Stimulated activated CD8-positive, alpha-beta memory T cell treated with anti-CD3 and anti-CD28 coated beads, Interleukin-15, amount 100 ng/mL, for 24 hours (primary cell): ENCODE measurements at regions not wholly inside any gene's neighbourhood (a gene's known extent, or its start where the extent isn't known, plus 50 kb on each side); places are given as distances from the start of the nearest gene placed in this dataset.

Experiments used
- DNase-seq: peaks from one replicate; pipeline ENCODE4 v3.0.0-alpha.2; 2020; ENCODE audit warnings: low read depth

- DNase-seq = no peak
These were observed 103.6 kb upstream of the TBL1XR1 start for GRCh38 chr3:177300842-177301241.

- no peak for DNase-seq
These were observed 109.0 kb upstream of the TBL1XR1 start for GRCh38 chr3:177306252-177306651.

GRCh38 chr3:177307391-177307790 lies 110.1 kb upstream of the TBL1XR1 start:
- DNase-seq = no peak

- DNase-seq = no peak
These were observed 110.5 kb upstream of the TBL1XR1 start for GRCh38 chr3:177307826-177308225.

- DNase-seq = no peak
These were observed 111.0 kb upstream of the TBL1XR1 start for GRCh38 chr3:177308286-177308685.

- no peak for DNase-seq
These were observed 111.6 kb upstream of the TBL1XR1 start for GRCh38 chr3:177308911-177309310.

- DNase-seq = no peak
These were observed 115.2 kb upstream of the TBL1XR1 start for GRCh38 chr3:177312491-177312890.

- no peak for DNase-seq
These were observed 117.6 kb upstream of the TBL1XR1 start for GRCh38 chr3:177314897-177315296.

GRCh38 chr3:177317247-177317646 lies 120.0 kb upstream of the TBL1XR1 start:
- DNase-seq = no peak

GRCh38 chr3:177318559-177318958 lies 121.3 kb upstream of the TBL1XR1 start:
- no peak for DNase-seq

GRCh38 chr3:177320765-177321247 lies 123.5 kb upstream of the TBL1XR1 start:
- DNase-seq = no peak

GRCh38 chr3:177321819-177322218 lies 124.5 kb upstream of the TBL1XR1 start:
- DNase-seq = no peak

GRCh38 chr3:177322881-177323280 lies 125.6 kb upstream of the TBL1XR1 start:
- DNase-seq = no peak

- no peak for DNase-seq
These were observed 132.6 kb upstream of the TBL1XR1 start for GRCh38 chr3:177329854-177330253.

GRCh38 chr3:177330779-177331178 lies 133.5 kb upstream of the TBL1XR1 start:
- DNase-seq = no peak

GRCh38 chr3:177331203-177331835 lies 134.0 kb upstream of the TBL1XR1 start:
- no peak for DNase-seq

GRCh38 chr3:177332955-177333354 lies 135.7 kb upstream of the TBL1XR1 start:
- DNase-seq = no peak

GRCh38 chr3:177333533-177334520 lies 136.5 kb upstream of the TBL1XR1 start:
- DNase-seq = no peak

GRCh38 chr3:177334803-177335202 lies 137.5 kb upstream of the TBL1XR1 start:
- no peak for DNase-seq

GRCh38 chr3:177335728-177336127 lies 138.4 kb upstream of the TBL1XR1 start:
- no peak for DNase-seq

GRCh38 chr3:177336873-177337450 lies 139.7 kb upstream of the TBL1XR1 start:
- DNase-seq = no peak

- DNase-seq = no peak
These were observed 140.5 kb upstream of the TBL1XR1 start for GRCh38 chr3:177337541-177338331.
